ENCODE measurements at regions not wholly inside any gene's neighbourhood (a gene's known extent, or its start where the extent isn't known, plus 50 kb on each side); places are given as distances from the start of the nearest gene placed in this dataset.
"Not testable (repeated sequence)": the region's sequence is repeated elsewhere in the genome, so short reads cannot be mapped to it uniquely, and the experiment has no call there.

- no peak for DNase-seq (ENCODE audit: low spot score)
These were observed 1226.6 kb upstream of the FAM98A start for GRCh38 chr2:34825686-34826085.

- no peak for DNase-seq (ENCODE audit: low spot score)
These were observed 1223.5 kb upstream of the FAM98A start for GRCh38 chr2:34822616-34823015.

DNA sequence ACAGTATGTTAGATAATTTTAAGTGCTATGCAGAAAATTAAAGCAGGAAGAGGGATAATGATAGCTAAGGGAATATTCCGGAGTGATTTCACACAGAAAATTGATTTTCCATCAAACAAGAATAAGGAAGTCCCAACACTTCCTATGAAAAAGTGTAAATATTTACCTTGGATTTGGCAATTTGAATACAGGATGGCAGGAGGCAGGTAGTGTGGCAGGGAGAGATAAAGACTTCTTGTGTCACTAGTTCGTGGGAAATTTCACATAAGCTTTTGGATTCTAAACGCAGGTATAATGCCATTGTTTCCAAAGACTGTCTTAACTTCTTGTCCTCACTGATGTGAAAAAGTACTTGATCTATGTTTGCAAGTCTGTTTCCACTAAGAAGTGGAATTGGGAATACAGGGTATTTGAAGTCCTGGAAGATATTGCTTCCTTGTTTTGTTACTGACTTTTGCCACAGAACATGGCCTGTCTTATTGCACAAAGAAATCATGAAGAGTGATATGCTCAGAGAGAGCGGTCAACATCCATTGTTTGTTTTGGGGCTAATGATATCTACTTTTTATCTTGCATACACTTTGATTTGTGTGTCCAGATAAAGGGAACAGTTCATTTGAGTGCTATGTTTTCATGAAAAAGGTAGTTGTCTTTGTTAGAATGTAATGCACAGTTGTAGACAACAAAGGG, 1216.1 kb upstream of the FAM98A start:
- DNase-seq (ENCODE audit: low spot score): no peak

- DNase-seq (ENCODE audit: low spot score): no peak
These were observed 1211.4 kb upstream of the FAM98A start for GRCh38 chr2:34810456-34810855.

GRCh38 chr2:34808426-34808825, 1209.3 kb upstream of the FAM98A start:
- no peak for DNase-seq (ENCODE audit: low spot score)

GRCh38 chr2:34806891-34807290, 1207.8 kb upstream of the FAM98A start:
- no peak for DNase-seq (ENCODE audit: low spot score)

GRCh38 chr2:34806396-34806795, 1207.3 kb upstream of the FAM98A start:
- no peak for DNase-seq (ENCODE audit: low spot score)

GRCh38 chr2:34799556-34799955, 1200.5 kb upstream of the FAM98A start:
- no peak for DNase-seq (ENCODE audit: low spot score)

- DNase-seq (ENCODE audit: low spot score): not testable (repeated sequence)
These were observed 1196.5 kb upstream of the FAM98A start for GRCh38 chr2:34795586-34795985.

DNA sequence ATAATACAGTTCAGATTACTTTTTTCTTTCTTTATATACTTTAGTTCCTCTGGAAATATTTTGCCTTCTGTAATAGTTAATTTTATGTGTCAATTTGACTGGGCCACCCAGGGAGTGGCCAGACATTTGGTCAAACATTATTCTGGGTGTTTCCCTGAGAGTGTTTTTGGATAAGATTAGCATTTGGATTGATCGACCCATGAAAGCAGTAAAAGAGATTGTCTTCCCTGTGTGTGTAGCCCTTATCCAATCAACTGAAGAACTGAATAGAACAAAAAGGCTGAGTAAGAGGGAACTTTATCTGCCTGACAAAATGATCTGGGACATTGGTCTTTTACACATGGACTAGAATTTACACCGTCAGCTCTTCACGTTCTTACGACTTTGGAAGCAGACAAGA, 1190.1 kb upstream of the FAM98A start:
- DNase-seq (ENCODE audit: low spot score): no peak

DNA sequence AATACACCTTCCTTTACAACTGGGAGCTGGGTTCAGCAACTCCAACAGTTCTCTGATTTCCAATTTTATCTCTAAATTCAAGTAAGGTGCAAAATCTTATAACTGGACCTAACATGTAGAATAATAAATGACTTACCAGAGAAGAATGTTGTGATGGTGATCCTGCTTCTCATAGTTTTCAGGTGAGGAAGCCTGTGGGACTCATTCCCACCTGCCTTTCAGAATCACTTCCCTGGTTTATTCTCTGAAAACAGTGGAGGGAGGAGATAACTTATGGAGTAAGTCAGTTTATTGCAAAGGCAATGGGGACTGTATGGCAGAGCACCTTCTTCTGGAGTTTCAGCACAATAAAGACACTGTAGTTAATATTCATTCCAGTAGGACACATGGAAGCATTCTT, 1188.2 kb upstream of the FAM98A start:
- no peak for DNase-seq (ENCODE audit: low spot score)

DNA sequence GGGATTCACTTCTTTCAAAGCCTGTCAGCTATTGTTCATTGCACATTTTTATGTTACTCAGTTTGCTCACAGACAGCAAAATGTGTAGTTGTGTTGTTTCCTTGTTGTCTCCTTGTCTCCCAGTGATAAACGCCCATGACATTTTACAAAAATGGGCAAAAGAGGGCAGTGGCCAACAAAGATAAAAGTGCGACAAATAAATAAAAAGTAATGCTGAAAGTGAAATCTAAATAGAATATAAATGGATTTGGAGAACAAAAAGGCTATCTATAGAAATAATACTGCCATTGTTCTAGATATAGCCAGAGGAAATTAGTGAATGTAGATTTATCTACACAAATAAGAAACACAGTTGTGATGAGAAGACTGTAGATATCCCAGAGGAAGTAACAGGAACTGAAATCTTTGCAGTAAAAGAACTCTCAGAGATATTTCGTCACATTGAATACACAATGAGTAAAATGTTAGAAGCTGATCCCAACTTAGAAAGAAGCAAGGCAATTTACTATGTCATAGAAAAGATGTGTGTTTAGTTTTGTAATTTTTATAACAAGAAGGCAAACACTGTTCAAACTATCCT, 1186.2 kb upstream of the FAM98A start:
- no peak for DNase-seq (ENCODE audit: low spot score)

DNA sequence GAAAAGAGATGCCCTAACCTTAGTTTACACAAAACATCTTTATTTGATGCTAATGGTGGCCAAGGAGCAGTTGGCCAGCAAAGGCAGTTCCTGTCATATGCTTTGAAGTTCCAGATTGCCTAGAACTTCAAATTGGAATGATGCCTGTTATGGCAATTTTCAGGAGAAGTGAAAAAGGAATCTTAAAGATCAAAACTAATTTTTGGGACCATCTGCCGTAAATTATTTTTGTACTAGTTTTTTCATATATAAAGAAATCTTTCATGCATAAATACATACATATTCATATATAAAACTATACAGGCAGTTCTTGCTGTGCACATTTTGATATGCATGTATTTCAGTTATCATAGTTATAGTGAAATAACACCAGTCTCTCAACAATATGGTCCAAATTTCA, 1185.6 kb upstream of the FAM98A start:
- no peak for DNase-seq (ENCODE audit: low spot score)

DNA sequence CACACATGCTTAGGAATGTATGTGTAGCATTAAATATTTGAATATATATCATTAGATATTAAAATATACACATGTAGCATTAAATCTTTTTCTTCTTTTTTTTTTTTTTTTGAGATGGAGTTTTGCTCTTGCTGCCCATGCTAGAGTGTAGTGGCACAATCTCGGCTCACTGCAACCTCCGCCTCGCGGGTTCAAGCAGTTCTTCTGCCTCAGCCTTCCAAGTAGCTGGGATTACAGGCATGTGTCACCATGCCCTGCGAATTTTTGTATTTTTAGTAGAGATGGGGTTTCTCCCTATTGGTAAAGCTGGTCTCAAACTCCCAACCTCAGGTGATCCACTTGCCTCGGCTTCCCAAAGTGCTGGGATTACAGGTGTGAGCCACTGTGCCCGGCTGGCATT, 1151.6 kb upstream of the FAM98A start:
- DNase-seq (ENCODE audit: low spot score): not testable (repeated sequence)

GRCh38 chr2:34747643-34748042, 1148.5 kb upstream of the FAM98A start:
- no peak for DNase-seq (ENCODE audit: low spot score)

DNA sequence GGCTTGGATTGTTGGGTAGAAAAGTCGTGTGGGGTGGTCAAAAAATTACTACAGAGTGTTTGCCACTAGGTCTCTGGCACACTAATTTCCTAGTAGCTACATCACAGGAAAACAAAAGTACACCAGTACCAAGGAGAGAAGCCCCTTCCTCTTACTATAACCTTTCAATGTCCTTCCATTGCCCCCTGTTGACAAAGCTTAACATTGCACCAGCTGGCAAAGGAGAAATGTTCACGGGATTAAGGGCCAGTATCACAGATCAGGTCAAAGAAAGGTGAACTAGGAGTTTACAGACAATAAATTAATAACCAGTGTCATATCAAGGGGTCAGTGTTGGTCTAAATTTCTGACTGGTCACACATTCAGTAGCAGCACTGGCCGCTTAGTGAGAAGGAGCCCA, 1139.6 kb upstream of the FAM98A start:
- peak; percentile 45 for DNase-seq (ENCODE audit: low spot score)

DNA sequence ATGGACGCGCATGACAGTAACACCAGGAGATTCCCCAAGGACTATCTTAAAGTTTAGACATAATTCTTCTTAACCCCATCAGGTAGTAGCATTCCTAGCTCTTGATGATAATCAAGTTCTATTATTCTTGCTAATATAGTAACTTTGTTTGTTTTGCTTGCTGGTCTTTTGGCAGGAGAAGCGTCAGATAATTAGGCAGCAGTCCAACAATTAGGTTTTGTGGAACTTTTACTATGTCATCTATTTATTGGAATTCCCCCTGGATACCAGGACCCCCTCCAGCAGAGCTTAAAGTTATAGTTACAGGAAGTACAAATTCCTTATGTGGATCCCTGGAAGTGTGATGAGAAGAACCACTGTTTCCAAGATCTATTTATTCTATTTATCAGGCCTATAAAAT, 1138.0 kb upstream of the FAM98A start:
- DNase-seq (ENCODE audit: low spot score): no peak

- no peak for DNase-seq (ENCODE audit: low spot score)
These were observed 1137.4 kb upstream of the FAM98A start for GRCh38 chr2:34736482-34736881.

GRCh38 chr2:34734662-34735061, 1135.6 kb upstream of the FAM98A start:
- DNase-seq (ENCODE audit: low spot score): no peak

DNA sequence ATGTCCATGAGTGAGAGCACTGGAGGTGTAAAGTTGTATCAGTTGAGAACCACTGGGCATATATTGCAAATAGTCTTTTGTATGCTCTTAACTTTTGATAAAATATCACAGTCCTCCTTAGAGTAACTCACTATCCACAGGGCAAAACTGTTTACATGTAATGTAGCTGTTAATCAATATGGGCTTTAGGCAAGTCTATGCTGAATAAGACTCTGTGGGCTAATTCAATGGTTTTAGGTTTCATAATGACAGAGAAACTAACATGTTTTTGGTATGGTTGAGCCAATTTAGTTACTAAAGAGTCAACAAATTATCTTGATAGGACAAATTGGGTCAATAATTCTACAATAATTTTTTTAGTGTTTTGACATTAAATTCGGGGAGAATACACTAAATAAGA, 1134.9 kb upstream of the FAM98A start:
- DNase-seq (ENCODE audit: low spot score): no peak

DNA sequence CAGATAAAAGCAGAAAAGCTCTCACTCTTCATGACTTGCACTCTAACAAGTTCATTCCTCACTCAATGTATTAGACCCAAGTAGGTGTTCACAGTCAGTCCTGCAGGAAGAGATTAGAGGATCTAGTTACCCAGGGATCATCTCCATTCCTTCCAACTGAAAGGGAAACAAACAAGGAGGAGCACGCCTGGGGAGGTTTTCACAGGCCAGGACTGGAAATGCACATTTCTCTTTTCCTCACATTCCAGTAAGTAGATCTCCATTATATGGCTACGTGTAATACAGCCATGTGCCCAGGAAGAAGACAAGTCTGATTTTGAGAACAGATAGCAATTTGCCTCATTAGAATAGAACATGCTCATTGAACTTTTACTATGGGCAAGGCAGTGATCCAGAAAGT, 1132.2 kb upstream of the FAM98A start:
- no peak for DNase-seq (ENCODE audit: low spot score)

- DNase-seq (ENCODE audit: low spot score): peak; percentile 47
These were observed 1130.7 kb upstream of the FAM98A start for GRCh38 chr2:34729845-34730244.

DNA sequence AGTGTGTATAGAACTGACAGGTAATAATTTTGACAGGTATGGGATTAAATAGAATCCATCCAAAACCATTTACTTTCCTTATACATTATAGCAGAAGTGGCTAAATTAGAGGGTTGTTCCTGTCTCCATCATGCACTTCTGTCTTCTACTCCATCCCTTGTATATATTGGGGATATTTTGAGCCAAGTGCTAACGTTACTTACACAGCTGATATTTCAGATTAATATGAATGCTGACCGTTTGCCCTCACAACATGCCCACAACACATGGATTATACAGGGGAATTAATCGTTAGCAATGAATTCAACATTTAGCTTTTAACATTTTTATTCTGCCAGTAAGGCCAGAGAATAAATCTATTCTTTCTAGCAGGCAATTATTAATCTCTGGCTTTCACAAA, 1125.0 kb upstream of the FAM98A start:
- no peak for DNase-seq (ENCODE audit: low spot score)

- no peak for DNase-seq (ENCODE audit: low spot score)
These were observed 1124.6 kb upstream of the FAM98A start for GRCh38 chr2:34723683-34724082.

All from ecto neural progenitor cell (in vitro differentiated cells).